ENCODE measurements at regions not wholly inside any gene's neighbourhood (a gene's known extent, or its start where the extent isn't known, plus 50 kb on each side); places are given as distances from the start of the nearest gene placed in this dataset.
"Not testable (repeated sequence)": the region's sequence is repeated elsewhere in the genome, so short reads cannot be mapped to it uniquely, and the experiment has no call there.

DNA sequence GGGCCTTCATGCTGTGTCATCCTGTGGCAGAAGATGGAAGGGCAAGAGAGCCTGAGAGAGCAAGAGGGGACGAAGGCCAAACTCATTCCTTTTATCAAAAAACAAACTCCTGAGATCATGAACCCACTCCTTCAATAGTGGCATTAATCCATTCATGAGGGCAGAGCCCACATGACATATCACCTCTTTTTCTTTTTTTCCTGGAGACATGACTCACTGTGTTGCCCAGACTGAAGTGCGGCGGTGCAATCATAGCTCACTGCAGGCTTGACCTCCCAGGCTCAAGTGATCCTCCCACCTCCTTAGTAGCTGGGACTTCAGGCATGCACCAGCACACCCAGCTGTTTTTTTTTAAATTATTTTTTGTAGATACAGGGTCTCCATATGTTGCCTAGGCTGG, 92.0 kb upstream of the RNU6-1 start:
- DNase-seq = no peak
- no peak overlapping the region for H3K27ac ChIP-seq

DNA sequence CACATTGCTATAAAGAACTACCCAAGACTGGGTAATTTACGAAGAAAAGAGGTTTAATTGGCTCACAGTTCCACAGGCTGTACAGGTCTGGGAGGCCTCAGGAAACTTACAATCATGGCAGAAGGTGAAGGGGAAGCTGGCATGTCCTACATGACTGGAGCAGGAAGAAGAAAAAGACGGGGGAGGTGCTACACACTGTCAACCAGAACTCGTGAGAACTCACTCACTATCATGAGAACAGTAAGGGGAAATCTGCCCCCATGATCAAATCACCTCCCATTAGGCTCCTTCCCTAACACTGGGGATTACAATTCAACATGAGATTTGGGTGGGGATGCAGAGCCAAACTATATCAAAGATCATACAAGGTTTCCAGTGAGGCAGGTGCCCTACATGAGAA, 94.3 kb upstream of the RNU6-1 start:
- H3K27me3 ChIP-seq; H3K9me3 ChIP-seq; intact Hi-C loops (cut with DNase I); H3K4me3 ChIP-seq; H3K36me3 ChIP-seq; H3K27ac ChIP-seq; DNase-seq; H3K4me1 ChIP-seq: not testable (repeated sequence)
- WGBS, 2 donors = 80 to 84% methylated on average over 3 of the region's 3 CpGs

More for the DNA sequence above, 92.0 kb upstream of the RNU6-1 start:
- H3K4me1 ChIP-seq = peaks cover 0 to 23% (median 21%) of the 10 kb centered on the region in 4 donors
- no peaks in the 10 kb centered on the region for H3K27me3 ChIP-seq
- no peak overlapping the region for H3K4me3 ChIP-seq
- no peaks in the 10 kb centered on the region for H3K9me3 ChIP-seq
- TF ChIP-seq, protein P1, sequence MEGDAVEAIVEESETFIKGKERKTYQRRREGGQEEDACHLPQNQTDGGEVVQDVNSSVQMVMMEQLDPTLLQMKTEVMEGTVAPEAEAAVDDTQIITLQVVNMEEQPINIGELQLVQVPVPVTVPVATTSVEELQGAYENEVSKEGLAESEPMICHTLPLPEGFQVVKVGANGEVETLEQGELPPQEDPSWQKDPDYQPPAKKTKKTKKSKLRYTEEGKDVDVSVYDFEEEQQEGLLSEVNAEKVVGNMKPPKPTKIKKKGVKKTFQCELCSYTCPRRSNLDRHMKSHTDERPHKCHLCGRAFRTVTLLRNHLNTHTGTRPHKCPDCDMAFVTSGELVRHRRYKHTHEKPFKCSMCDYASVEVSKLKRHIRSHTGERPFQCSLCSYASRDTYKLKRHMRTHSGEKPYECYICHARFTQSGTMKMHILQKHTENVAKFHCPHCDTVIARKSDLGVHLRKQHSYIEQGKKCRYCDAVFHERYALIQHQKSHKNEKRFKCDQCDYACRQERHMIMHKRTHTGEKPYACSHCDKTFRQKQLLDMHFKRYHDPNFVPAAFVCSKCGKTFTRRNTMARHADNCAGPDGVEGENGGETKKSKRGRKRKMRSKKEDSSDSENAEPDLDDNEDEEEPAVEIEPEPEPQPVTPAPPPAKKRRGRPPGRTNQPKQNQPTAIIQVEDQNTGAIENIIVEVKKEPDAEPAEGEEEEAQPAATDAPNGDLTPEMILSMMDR (IDR thresholded peaks at IDR 0.05) = no peak
- TF ChIP-seq EP300 (IDR thresholded peaks at IDR 0.05) (no peak), POLR2AphosphoS5 (IDR thresholded peaks at IDR 0.05) (no peak), POLR2A (IDR thresholded peaks at IDR 0.05) (no peak)
- intact Hi-C loops (cut with DNase I) = no loop called here
- no peaks in the 10 kb centered on the region for H3K36me3 ChIP-seq
- WGBS, 2 donors = 95 to 96% methylated on average over 3 of the region's 3 CpGs

DNA sequence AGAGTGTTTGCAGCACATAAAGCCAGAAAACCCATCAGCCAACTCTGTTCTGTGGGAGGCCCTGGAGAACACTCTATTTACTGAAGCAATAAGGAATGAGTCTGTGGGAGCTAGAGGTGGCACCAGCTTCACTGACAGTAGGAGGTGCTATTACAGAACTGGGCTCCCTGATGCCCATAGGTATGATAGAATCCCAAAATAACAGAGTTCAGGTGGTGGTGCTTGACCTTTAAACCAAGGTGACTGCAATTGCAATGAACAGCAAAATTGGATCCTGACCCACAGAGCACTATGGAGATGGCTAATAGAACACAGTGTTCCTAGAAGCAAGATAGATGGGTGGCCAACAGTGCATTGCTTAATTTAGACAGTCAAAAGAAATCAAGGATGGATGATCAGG, 95.4 kb upstream of the RNU6-1 start:
- intact Hi-C loops (cut with DNase I) = no loop called here
- Histone ChIP-seq H3K9me3 (no peaks in the 10 kb centered on the region), H3K4me1 (peaks cover 0 to 6% (median under 1%) of the 10 kb centered on the region in 4 donors), H3K27ac (no peak overlapping the region), H3K4me3 (no peak overlapping the region), H3K27me3 (no peaks in the 10 kb centered on the region), H3K36me3 (no peaks in the 10 kb centered on the region)
- no peak for TF ChIP-seq POLR2A (IDR thresholded peaks at IDR 0.05)
- TF ChIP-seq, protein P1 (IDR thresholded peaks at IDR 0.05) = no peak
- TF ChIP-seq EP300 (IDR thresholded peaks at IDR 0.05) = no peak
- TF ChIP-seq POLR2AphosphoS5 (IDR thresholded peaks at IDR 0.05) = no peak
- DNase-seq = no peak

DNA sequence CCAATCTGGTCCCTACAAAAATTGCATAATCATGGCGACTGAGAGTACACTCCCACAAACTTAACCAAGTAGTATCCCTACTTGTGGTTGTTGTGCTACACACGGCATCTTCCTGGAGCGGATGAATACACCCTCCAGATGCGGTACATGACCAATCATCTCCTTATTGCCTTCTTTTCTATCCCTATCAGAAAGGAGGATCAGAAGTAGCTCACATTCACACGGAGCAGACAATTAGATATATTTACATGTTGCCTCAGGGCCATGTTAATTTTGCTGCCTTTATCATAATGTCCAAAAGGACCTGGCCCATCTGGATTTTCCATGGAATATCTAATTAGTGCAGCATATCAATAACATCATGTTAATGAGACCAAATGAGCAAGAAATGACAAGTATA, 96.4 kb upstream of the RNU6-1 start:
- no peaks in the 10 kb centered on the region for H3K36me3 ChIP-seq
- intact Hi-C loops (cut with DNase I) = no loop called here
- no peaks in the 10 kb centered on the region for H3K9me3 ChIP-seq
- 91 to 95% methylated on average over 5 of the region's 5 CpGs for WGBS, 2 donors
- TF ChIP-seq EP300 (IDR thresholded peaks at IDR 0.05) (no peak), POLR2A (IDR thresholded peaks at IDR 0.05) (no peak), POLR2AphosphoS5 (IDR thresholded peaks at IDR 0.05) (no peak)
- TF ChIP-seq, protein P1 (IDR thresholded peaks at IDR 0.05) = no peak
- H3K4me3 ChIP-seq = no peak overlapping the region
- no peak overlapping the region for H3K27ac ChIP-seq
- no peak for DNase-seq
- H3K27me3 ChIP-seq = no peaks in the 10 kb centered on the region
- peaks cover 0 to 6% (median 0%) of the 10 kb centered on the region in 4 donors for H3K4me1 ChIP-seq

DNA sequence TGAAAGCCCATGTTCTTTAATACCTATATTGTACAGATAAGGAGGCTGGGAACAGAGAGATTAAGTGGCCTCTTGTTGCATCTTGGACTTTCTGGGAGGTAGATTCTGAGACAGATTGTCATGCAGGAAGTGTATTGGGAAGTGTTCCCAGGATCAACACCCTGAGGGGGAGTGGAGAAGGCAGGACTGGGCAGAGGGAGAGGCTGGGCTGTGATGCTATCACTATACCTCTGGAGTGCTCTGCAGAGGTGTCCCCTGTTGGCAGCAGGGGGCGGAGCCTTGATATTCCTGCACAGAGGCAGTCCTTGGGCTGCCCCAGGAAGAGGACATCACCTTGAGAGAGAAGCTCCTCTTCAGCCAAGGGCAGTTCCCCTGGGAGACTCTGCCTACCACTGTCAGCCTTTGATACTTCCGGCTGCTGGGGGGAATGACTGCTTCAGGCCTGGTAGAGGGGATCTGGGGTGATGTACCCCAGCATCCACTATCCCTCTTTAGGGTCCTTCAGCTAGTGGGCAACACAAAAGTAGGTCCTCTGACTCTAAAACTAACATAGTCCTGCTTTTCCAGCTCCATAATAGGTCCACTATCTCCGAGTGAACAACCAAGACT, 97.4 kb upstream of the RNU6-1 start:
- Histone ChIP-seq H3K27ac (no peak overlapping the region), H3K4me3 (no peak overlapping the region), H3K9me3 (no peaks in the 10 kb centered on the region), H3K27me3 (no peaks in the 10 kb centered on the region), H3K4me1 (peaks cover 0 to 15% (median 4%) of the 10 kb centered on the region in 4 donors), H3K36me3 (no peaks in the 10 kb centered on the region)
- DNase-seq = no peak
- intact Hi-C loops (cut with DNase I) = no loop called here
- no peak for TF ChIP-seq POLR2AphosphoS5 (IDR thresholded peaks at IDR 0.05)
- TF ChIP-seq, protein P1 (IDR thresholded peaks at IDR 0.05) = no peak
- TF ChIP-seq EP300 (IDR thresholded peaks at IDR 0.05) = no peak
- 92 to 93% methylated on average over 3 of the region's 3 CpGs for WGBS, 2 donors

DNA sequence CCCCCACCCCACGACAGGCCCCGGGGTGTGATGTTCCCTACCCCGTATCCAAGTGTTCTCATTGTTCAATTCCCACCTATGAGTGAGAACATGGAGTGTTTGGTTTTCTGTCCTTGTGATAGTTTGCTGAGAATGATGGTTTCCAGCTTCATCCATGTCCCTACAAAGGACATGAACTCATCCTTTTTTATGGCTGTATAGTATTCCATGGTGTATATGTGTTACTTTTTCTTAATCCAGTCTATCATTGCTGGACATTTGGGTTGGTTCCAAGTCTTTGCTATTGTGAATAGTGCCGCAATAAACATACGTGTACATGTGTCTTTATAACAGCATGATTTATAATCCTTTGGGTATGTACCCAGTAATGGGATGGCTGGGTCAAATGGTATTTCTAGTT, 99.3 kb upstream of the RNU6-1 start:
- H3K27me3 ChIP-seq; DNase-seq; intact Hi-C loops (cut with DNase I); H3K27ac ChIP-seq; H3K4me3 ChIP-seq; H3K36me3 ChIP-seq; H3K9me3 ChIP-seq: not testable (repeated sequence)
- peaks cover 0 to 23% (median 14%) of the 10 kb centered on the region in 4 donors for H3K4me1 ChIP-seq
- WGBS, 2 donors = 88 to 93% methylated on average over 5 of the region's 5 CpGs

DNA sequence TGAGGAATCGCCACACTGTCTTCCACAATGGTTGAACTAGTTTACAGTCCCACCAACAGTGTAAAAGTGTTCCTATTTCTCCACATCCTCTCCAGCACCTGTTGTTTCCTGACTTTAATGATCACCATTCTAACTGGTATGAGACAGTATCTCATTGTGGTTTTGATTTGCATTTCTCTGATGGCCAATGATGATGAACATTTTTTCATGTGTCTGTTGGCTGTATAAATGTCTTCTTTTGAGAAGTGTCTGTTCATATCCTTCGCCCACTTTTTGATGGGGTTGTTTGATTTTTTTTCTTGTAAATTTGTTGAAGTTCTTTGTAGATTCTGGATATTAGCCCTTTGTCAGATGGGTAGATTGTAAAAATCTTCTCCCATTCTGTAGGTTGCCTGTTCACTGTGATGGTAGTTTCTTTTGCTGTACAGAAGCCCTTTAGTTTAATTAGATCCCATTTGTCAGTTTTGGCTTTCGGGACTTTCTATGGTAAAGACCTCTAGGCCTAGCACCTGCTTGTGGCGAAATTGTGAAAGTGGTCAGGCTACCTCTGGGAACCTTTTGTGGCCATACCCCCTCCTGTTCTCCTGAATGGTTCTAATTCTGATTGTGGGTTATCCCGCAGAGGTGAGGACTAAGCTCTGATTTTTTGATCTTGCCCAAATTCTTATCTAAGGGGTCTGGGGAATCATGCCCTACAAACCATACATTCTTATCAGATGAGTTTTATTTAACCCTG, 99.9 kb upstream of the RNU6-1 start:
- H3K36me3 ChIP-seq; DNase-seq; H3K4me3 ChIP-seq; H3K27me3 ChIP-seq; intact Hi-C loops (cut with DNase I); H3K9me3 ChIP-seq; H3K27ac ChIP-seq: not testable (repeated sequence)
- peaks cover 0 to 29% (median 19%) of the 10 kb centered on the region in 4 donors for H3K4me1 ChIP-seq
- WGBS, 2 donors = 69 to 71% methylated on average over 5 of the region's 5 CpGs
